HCT116 (cell line): ENCODE measurements at regions not wholly inside any gene's neighbourhood (a gene's known extent, or its start where the extent isn't known, plus 50 kb on each side); places are given as distances from the start of the nearest gene placed in this dataset.

ENCODE experiments used
- ATAC-seq: fragments of 200-7000 bp; cut with Tn5 transposase; 2 replicates; pipeline ENCODE4 v1.9.1; 2020; ENCODE audit warnings: mild to moderate bottlenecking, moderate library complexity
- BruUV-seq: library from RNA; stranded (reverse); fragments of 400-500 nt; replicated peaks from 2 replicates; lab custom pipeline; 2021; lab: Mats Ljungman, UMichigan
- CTCF ChIA-PET: fragments of 300-600 bp; sonication (Branson Sonifier 250); formaldehyde crosslinking; loops from one replicate; lab custom pipeline; 2021; ENCODE audit warnings: antibody characterized with exemption; lab: Charles Lee
- POLR2A ChIA-PET: fragments of 300-600, 350-600 bp; sonication (Branson Sonifier 250); formaldehyde crosslinking; loops from one replicate; lab custom pipeline; 2021; ENCODE audit warnings: antibody characterized with exemption; lab: Charles Lee
- RAD21 ChIA-PET, 2 experiments: fragments of 300-600 bp; sonication (Branson Sonifier 250); formaldehyde crosslinking; loops; one replicate each; lab custom pipeline; 2023; ENCODE audit warnings: low total read pairs in 2 of 2; ENCODE audit not compliant: uncharacterized antibody in 2 of 2, unreplicated experiment in 2 of 2, low non-redundant PET in 1 of 2; lab: Charles Lee
- DNase-seq: peaks from one replicate; pipeline ENCODE4 v3.0.0-alpha.2; 2010; ENCODE audit warnings: low read depth, low spot score
- H2AFZ ChIP-seq: fragments of 200-600 bp; shearing (Covaris generic), sonication (generic); 2 replicates; pipeline ENCODE4 v1.6.1; 2017; ENCODE audit warnings: low read depth, mixed run types, mixed read lengths, antibody characterized with exemption, low read length; ENCODE audit not compliant: poor library complexity, severe bottlenecking
- H3K27ac ChIP-seq: 2 replicates; pipeline ENCODE4 v1.5.1; 2012; ENCODE audit warnings: low read depth, low read length
- H3K27me3 ChIP-seq: fragments of 200-600 bp; sonication (generic); 2 replicates; pipeline ENCODE4 v1.6.1; 2016; ENCODE audit warnings: mixed run types, low read length, mixed read lengths; ENCODE audit not compliant: insufficient read depth
- H3K36me3 ChIP-seq, 2 experiments: fragments of 200-500 bp in 1 of 2; fragments of 200-600 bp in 1 of 2; sonication (Bioruptor generic) in 1 of 2; sonication (generic) in 1 of 2; 2 replicates each; pipeline versions ENCODE4 v1.5.1 to v1.6.1; 2014 to 2016; ENCODE audit warnings: low read length in 2 of 2, inconsistent platforms in 1 of 2, mixed read lengths in 1 of 2, mixed run types in 1 of 2; ENCODE audit not compliant: insufficient read depth in 2 of 2, control insufficient read depth in 1 of 2
- H3K4me1 ChIP-seq, 2 experiments: fragments of 200-600 bp in 1 of 2; sonication (generic) in 1 of 2; 2 replicates each; pipeline versions ENCODE4 v1.5.1 to v1.6.1; 2012 to 2017; ENCODE audit warnings: low read length in 2 of 2, inconsistent platforms in 1 of 2, mild to moderate bottlenecking in 1 of 2, mixed read lengths in 1 of 2, mixed run types in 1 of 2, moderate library complexity in 1 of 2; ENCODE audit not compliant: insufficient read depth in 2 of 2, control insufficient read depth in 1 of 2
- H3K4me2 ChIP-seq: fragments of 200-600 bp; sonication (generic); 2 replicates; pipeline ENCODE4 v1.6.1; 2017; ENCODE audit warnings: mixed run types, low read length, mixed read lengths
- H3K4me3 ChIP-seq, 2 experiments: fragments of 200-600 bp in 1 of 2; sonication (generic) in 1 of 2; replicated peaks in 1 of 2; 2 replicates each; pipeline ENCODE4 v1.5.1; 2011 to 2016; ENCODE audit warnings: low read length in 2 of 2, control low read depth in 1 of 2, low read depth in 1 of 2, mild to moderate bottlenecking in 1 of 2, mixed read lengths in 1 of 2, mixed run types in 1 of 2
- H3K79me2 ChIP-seq: fragments of 200-600 bp; sonication (generic); 2 replicates; pipeline ENCODE4 v1.6.1; 2017; ENCODE audit warnings: mild to moderate bottlenecking, mixed run types, low read length, moderate library complexity, mixed read lengths; ENCODE audit not compliant: insufficient read depth
- H3K9ac ChIP-seq: fragments of 200-600 bp; sonication (generic); 2 replicates; pipeline ENCODE4 v1.6.1; 2016; ENCODE audit warnings: low read length, mixed read lengths
- H3K9me2 ChIP-seq: fragments of 200-600 bp; sonication (generic), shearing (Covaris generic); 2 replicates; pipeline ENCODE4 v1.6.1; 2017; ENCODE audit warnings: mixed run types, mild to moderate bottlenecking, moderate library complexity; ENCODE audit not compliant: insufficient read depth
- H3K9me3 ChIP-seq, 2 experiments: fragments of 200-500 bp in 1 of 2; fragments of 200-600 bp in 1 of 2; sonication (Bioruptor generic) in 1 of 2; sonication (generic) in 1 of 2; 2 replicates each; pipeline ENCODE4 v1.6.1; 2014 to 2017; ENCODE audit warnings: low read length in 2 of 2, mixed read lengths in 2 of 2, inconsistent platforms in 1 of 2, low read depth in 1 of 2, mild to moderate bottlenecking in 1 of 2, mixed run types in 1 of 2, moderate library complexity in 1 of 2; ENCODE audit not compliant: control insufficient read depth in 1 of 2, insufficient read depth in 1 of 2
- H4K20me1 ChIP-seq: fragments of 200-600 bp; sonication (generic), shearing (Covaris generic); 2 replicates; pipeline ENCODE4 v1.6.1; 2017; ENCODE audit warnings: mixed run types, mild to moderate bottlenecking, moderate library complexity; ENCODE audit not compliant: insufficient read depth
- CBX3 ChIP-seq: IDR thresholded peaks from 2 replicates; pipeline ENCODE4 v1.6.1; 2012; ENCODE audit warnings: low read depth
- CEBPB ChIP-seq: IDR thresholded peaks from 2 replicates; pipeline ENCODE4 v1.6.1; 2012; ENCODE audit warnings: low read depth
- EGR1 ChIP-seq: IDR thresholded peaks from 2 replicates; pipeline ENCODE4 v1.6.1; 2012; ENCODE audit warnings: low read depth
- EZH2 ChIP-seq: fragments of 200-600 bp; sonication (generic); IDR thresholded peaks from 2 replicates; pipeline ENCODE4 v1.6.1; 2017; ENCODE audit warnings: antibody characterized with exemption, mixed run types
- EZH2phosphoT487 ChIP-seq: fragments of 200-600 bp; IDR thresholded peaks from 2 replicates; pipeline ENCODE4 v1.6.1; 2018; ENCODE audit warnings: antibody characterized with exemption, borderline replicate concordance
- JUND ChIP-seq: IDR thresholded peaks from 2 replicates; pipeline ENCODE4 v1.6.1; 2012
- POLR2A ChIP-seq: IDR thresholded peaks from 2 replicates; pipeline ENCODE4 v1.7.0; 2011; ENCODE audit warnings: borderline replicate concordance; ENCODE audit not compliant: insufficient read depth, insufficient read length; ENCODE audit errors: extremely low read depth
- POLR2AphosphoS5 ChIP-seq: IDR thresholded peaks from 2 replicates; pipeline ENCODE4 v1.6.1; 2011; ENCODE audit warnings: mild to moderate bottlenecking, low read depth, low read length, moderate library complexity
- SIN3A ChIP-seq: IDR thresholded peaks from 2 replicates; pipeline ENCODE4 v1.6.1; 2012; ENCODE audit warnings: low read depth
- SP1 ChIP-seq: IDR thresholded peaks from 2 replicates; pipeline ENCODE4 v1.6.1; 2012; ENCODE audit warnings: low read depth
- TCF7L2 ChIP-seq: IDR thresholded peaks from 2 replicates; pipeline ENCODE4 v1.7.0; 2011; ENCODE audit warnings: borderline replicate concordance, inconsistent platforms; ENCODE audit not compliant: insufficient read depth, insufficient read length; ENCODE audit errors: extremely low read depth
- ZFX ChIP-seq: fragments of 450-650 bp; IDR thresholded peaks from 2 replicates; pipeline ENCODE4 v1.6.1; 2017
- intact Hi-C: fragments of 100-400 bp; cut with micrococcal nuclease; formaldehyde crosslinking; loops from 2 replicates; pipeline ENCODE4 v1.10.0; 2022
- TF ChIP-seq, protein P1 (sequence below), 3 experiments: fragments of 200-600 bp in 1 of 3; sonication (generic) in 1 of 3; IDR thresholded peaks in 2 of 3; conservative IDR thresholded peaks in 1 of 3; 2 replicates each; pipeline ENCODE4 v1.5.1; 2012 to 2017; ENCODE audit warnings: low read depth in 2 of 3, low read length in 2 of 3, antibody characterized with exemption in 1 of 3, borderline replicate concordance in 1 of 3, control low read depth in 1 of 3, mild to moderate bottlenecking in 1 of 3, mixed read lengths in 1 of 3, mixed run types in 1 of 3, moderate library complexity in 1 of 3; ENCODE audit not compliant: insufficient read depth in 1 of 3
- TF ChIP-seq, protein P2 (sequence below): IDR thresholded peaks from 2 replicates; pipeline ENCODE4 v1.6.1; 2012
- TF ChIP-seq, protein P3 (sequence below): IDR thresholded peaks from 2 replicates; pipeline ENCODE4 v1.6.1; 2012

DNA sequence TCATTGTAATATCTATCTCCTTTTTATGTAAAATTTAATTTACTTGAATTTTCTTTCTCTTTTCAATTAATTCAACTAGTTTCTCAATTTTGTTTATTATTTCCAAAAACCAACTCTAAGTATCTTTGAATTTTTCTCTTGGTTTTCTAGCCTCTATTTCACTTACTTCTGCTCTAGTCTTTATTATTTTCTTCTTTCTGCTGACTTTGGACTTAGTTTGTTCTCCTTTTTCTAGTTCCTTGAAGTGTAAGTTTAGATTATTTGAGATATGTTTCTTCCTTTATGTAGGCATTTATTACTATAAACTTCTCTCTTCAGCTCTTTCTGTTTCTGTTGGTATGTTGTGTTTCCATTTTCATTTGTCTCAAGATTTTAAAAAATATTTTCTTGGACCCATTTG lies 70.8 kb downstream of the TNFAIP3 start:
- ChIA-PET RAD21 (no interaction called here), POLR2A (no interaction called here), CTCF (no interaction called here)
- H3K4me2 ChIP-seq, result no peak overlapping the region
- no peak overlapping the region for H2AFZ ChIP-seq
- BruUV-seq, result no TSS peak
- no peak for TF ChIP-seq JUND
- no peak for TF ChIP-seq EZH2phosphoT487
- TF ChIP-seq TCF7L2, result no peak
- TF ChIP-seq POLR2AphosphoS5, result no peak
- no peak for TF ChIP-seq EZH2
- TF ChIP-seq CEBPB, result no peak
- TF ChIP-seq SP1, result no peak
- peaks cover 0 to 7% of the 10 kb centered on the region in 2 experiments; a peak in 1 of 4 replicates for H3K4me1 ChIP-seq
- no peaks in the 10 kb centered on the region for H3K36me3 ChIP-seq
- ATAC-seq, result no peak
- no peak overlapping the region for H3K27ac ChIP-seq
- H3K9ac ChIP-seq, result no peak overlapping the region
- H3K27me3 ChIP-seq, result no peaks in the 10 kb centered on the region
- no peaks in the 10 kb centered on the region for H3K9me3 ChIP-seq
- no peak for DNase-seq
- intact Hi-C loops, result no loop called here
- no peaks in the 10 kb centered on the region for H3K79me2 ChIP-seq
- H4K20me1 ChIP-seq, result no peaks in the 10 kb centered on the region
- H3K4me3 ChIP-seq, result no peak overlapping the region
- H3K9me2 ChIP-seq, result no peaks in the 10 kb centered on the region

DNA sequence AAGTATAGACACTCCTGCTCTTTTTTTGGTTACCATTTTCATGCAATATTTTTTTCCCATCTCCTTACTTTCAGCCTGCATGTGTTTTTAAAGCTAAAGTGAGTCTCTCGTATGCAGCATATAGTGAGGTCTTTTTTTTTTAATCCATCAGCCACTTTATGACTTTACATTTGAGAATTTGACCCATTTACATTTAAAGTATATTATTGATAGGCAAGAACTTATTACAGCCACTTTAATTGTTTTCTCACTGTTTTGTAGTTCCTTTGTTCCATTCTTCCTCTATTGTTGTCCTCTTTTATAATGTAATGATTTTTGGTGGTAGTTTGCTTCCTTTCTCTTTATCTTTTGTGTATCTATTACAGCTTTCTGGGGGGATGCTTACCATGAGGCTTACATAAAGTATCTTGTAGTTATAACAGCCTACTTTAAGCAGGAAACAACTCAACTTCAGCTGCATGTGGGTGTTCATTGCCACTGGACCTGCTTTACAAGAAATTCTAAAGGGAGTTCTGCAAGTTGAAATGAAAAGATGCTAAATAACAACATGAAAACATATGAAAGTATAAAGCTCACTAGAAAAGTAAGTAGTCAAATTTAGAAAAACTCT lies 71.8 kb downstream of the TNFAIP3 start:
- RAD21 ChIA-PET, result no interaction called here
- H3K27me3 ChIP-seq, result no peaks in the 10 kb centered on the region
- no peak overlapping the region for H3K4me3 ChIP-seq
- no TSS peak for BruUV-seq
- no peak overlapping the region for H3K9ac ChIP-seq
- ATAC-seq (no peak), DNase-seq (no peak)
- H4K20me1 ChIP-seq, result no peaks in the 10 kb centered on the region
- H3K9me2 ChIP-seq, result no peaks in the 10 kb centered on the region
- POLR2A ChIA-PET, result no interaction called here
- intact Hi-C loops, result no loop called here
- no peak overlapping the region for H2AFZ ChIP-seq
- H3K9me3 ChIP-seq, result no peaks in the 10 kb centered on the region
- H3K4me1 ChIP-seq, result peaks cover 0 to 1% of the 10 kb centered on the region in 2 experiments; a peak in 1 of 4 replicates
- TF ChIP-seq, protein P1, sequence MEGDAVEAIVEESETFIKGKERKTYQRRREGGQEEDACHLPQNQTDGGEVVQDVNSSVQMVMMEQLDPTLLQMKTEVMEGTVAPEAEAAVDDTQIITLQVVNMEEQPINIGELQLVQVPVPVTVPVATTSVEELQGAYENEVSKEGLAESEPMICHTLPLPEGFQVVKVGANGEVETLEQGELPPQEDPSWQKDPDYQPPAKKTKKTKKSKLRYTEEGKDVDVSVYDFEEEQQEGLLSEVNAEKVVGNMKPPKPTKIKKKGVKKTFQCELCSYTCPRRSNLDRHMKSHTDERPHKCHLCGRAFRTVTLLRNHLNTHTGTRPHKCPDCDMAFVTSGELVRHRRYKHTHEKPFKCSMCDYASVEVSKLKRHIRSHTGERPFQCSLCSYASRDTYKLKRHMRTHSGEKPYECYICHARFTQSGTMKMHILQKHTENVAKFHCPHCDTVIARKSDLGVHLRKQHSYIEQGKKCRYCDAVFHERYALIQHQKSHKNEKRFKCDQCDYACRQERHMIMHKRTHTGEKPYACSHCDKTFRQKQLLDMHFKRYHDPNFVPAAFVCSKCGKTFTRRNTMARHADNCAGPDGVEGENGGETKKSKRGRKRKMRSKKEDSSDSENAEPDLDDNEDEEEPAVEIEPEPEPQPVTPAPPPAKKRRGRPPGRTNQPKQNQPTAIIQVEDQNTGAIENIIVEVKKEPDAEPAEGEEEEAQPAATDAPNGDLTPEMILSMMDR (IDR thresholded peaks at IDR 0.05 in 2 of 3, conservative IDR thresholded peaks at IDR 0.05 in 1 of 3; ENCODE audit: borderline replicate concordance in 1 of 3, insufficient read depth in 1 of 3, low read depth in 2 of 3, low read length in 2 of 3), result no peak
- TF ChIP-seq SIN3A (no peak), POLR2AphosphoS5 (no peak), ZFX (no peak), EGR1 (no peak), POLR2A (no peak), CEBPB (no peak), CBX3 (no peak), EZH2 (no peak), JUND (no peak)
- TF ChIP-seq, protein P2, sequence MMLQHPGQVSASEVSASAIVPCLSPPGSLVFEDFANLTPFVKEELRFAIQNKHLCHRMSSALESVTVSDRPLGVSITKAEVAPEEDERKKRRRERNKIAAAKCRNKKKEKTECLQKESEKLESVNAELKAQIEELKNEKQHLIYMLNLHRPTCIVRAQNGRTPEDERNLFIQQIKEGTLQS, result no peak
- TF ChIP-seq, protein P3, sequence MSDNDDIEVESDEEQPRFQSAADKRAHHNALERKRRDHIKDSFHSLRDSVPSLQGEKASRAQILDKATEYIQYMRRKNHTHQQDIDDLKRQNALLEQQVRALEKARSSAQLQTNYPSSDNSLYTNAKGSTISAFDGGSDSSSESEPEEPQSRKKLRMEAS, result no peak
- CTCF ChIA-PET, result interaction anchor here (0.7 to 1.6 kb wide), 9 partner anchors 9 to 277 kb away, joined by 3 to 10 read pairs (median 3); partner anchors contain the start of gene TNFAIP3
- no peaks in the 10 kb centered on the region for H3K36me3 ChIP-seq
- H3K27ac ChIP-seq, result no peak overlapping the region
- no peaks in the 10 kb centered on the region for H3K79me2 ChIP-seq
- H3K4me2 ChIP-seq, result no peak overlapping the region
